ENCODE measurements at regions not wholly inside any gene's neighbourhood (a gene's known extent, or its start where the extent isn't known, plus 50 kb on each side); places are given as distances from the start of the nearest gene placed in this dataset.

DNA sequence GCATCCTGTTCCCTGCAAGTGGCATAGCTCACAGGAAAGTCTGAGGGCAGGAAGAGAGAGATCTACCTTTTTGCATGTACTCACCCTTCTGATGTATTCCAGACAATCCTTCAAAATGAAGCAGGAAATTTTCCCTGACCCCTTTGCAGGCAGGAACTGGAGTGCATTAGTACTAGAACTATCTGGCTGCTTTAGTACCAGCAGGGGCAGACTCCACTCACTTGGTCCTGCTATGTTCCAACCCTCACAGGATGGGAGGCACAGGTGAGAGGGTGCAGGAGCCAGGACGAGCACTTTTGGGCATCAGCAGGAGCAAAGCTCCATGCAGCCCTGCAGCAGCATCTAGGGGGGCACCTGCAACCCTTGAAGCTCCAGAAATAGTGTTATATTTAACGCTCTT, 116.3 kb upstream of the IGF1 start:
- DNase-seq (ENCODE audit: low read depth), result no peak

- no peak for DNase-seq (ENCODE audit: low read depth)
These were observed 115.7 kb upstream of the IGF1 start for GRCh38 chr12:102596031-102596430.

DNA sequence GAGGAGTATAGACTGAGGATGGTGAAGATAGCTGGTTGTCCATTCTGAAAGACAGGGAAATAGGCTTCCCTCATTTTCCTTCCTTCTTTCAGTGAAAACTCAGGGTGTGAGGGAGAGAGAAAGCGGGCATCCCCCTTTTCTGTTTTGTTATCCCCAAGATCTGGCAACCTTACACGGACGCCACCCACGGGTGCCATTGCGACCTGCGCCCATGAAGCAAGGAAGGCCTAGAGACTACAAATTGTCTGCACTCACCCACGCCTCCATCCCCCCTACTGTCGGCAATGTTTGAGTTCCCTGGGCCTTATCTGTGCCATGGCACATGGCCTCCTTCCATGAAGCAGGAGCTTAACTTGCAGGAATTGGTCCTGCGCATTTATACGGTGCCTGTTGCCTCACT, 115.0 kb upstream of the IGF1 start:
- no peak for DNase-seq (ENCODE audit: low read depth)

DNA sequence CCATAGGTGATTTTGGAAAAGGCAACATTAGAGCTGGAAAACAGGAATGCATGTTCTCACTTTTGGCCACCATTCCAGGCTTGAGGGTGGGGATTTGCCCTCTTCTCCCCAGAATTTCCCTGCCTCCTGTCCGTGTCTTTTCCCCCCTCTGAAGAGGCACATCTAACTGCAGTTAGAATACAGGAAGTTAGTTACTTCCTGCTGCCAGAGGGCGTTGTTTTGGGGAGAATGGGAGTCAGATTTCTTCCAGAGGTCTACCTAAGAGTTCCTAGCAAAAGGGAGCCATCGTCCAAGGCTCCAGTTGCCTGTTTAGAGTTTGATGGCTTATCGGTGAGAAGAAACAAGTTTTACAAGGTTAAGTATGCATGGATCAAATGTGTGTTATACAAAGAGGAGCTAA, 112.8 kb upstream of the IGF1 start:
- DNase-seq (ENCODE audit: low read depth), result no peak

GRCh38 chr12:102592134-102592533, 111.8 kb upstream of the IGF1 start:
- DNase-seq (ENCODE audit: low read depth), result no peak

- no peak for DNase-seq (ENCODE audit: low read depth)
These were observed 92.9 kb upstream of the IGF1 start for GRCh38 chr12:102573237-102573636.

- DNase-seq (ENCODE audit: low read depth), result no peak
These were observed 91.5 kb upstream of the IGF1 start for GRCh38 chr12:102571889-102572288.

- no peak for DNase-seq (ENCODE audit: low read depth)
These were observed 89.9 kb upstream of the IGF1 start for GRCh38 chr12:102570256-102570655.

DNA sequence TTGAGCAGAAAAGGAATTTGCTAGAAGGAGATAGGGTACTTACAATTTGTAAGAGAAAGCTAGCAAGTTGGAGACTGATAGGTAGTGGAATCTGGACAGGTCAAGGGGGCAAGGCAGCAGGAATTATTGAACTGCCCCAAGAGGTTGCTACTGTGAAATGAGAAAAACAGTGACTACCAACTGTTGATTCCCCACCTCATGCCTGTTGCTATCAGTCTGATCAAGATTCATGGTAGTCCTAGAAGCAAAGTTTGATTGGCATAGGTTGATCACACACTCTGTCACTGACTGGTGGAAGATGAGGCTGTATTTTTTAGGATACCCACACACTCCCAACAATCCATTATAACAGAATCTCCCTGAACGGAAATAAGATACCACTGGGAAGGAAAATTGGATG, 89.4 kb upstream of the IGF1 start:
- no peak for DNase-seq (ENCODE audit: low read depth)

DNA sequence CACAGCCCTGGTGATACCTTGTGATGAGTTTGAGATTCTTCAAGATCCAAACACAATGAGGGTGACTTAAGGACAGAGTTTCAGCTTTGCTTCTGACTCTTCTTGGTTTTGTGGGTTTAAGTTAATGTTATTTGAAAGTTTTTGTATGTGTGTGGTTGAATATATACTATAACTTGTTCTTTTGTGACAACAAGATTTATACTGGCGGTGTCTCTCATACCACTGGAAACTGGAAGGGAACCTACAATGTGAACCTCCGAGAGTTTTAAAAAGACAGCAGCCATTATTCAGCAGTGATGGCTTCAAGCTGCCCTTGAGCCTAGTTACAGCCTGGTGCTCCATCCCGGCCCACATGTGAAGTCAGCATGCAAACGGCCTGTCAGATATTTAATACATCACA, 87.9 kb upstream of the IGF1 start:
- DNase-seq (ENCODE audit: low read depth), result no peak

DNA sequence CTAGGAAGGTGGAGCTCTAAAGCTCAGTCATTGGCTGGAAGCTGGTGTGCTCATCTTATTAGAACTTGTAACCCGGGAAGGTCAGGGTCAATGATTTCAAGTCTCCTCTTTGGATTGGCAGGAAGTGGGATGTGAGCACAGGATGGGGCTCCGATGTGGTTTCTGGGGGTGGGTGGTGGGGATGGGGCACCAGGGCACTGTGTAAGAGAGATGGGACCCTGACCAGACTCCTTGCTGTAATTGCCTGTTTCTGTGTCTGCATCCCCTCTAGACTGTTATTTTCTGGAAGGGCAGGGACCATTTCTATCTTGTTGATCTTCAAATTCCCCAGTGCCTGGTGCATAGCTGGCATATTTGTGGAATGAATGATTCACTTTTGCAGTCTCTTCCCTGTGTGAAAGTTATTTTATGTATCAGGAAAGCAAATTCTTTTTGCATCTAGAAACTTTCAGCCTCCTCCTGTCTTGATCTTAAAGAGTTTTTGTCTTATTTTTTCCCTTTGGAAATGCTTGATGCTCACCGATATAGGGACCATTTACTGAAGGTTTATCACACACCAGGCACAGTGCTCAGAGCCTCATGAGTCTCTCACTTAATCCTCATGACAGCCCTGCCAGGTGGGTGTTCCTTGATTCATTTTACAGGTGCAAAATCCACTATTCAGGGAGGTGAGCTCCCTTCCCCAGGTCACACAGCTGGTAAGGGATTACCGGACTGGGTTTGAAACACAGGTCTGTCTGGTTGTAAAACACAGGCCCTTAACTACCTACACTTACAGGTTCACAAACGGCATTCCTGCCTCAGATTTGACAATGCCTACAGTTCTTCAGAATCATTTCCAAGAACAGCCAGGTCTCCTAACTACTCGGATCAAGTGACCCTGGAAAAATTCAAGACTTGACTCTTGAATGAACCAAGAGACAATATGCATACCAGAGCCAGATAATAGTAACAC, 86.9 kb upstream of the IGF1 start:
- DNase-seq (ENCODE audit: low read depth), result peak; percentile 84

DNA sequence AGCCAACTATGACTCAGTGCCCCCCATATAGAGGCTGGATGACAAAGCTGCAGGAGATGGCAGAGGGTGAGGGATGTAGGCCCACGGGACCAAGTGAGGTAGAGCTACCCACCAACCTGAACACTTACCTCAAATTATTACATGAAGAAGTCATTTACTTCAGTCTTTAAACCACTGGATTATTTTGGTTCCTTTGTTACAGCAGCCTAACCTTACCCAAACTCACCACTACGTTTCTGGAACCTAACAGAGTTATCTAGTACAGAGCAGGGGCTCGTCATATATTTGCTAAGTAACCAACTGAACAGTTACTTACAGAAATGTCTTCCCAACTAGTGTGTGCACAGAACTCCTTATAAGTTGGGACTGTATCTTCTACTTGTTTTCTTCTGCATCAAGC, 85.2 kb upstream of the IGF1 start:
- DNase-seq (ENCODE audit: low read depth), result no peak

DNA sequence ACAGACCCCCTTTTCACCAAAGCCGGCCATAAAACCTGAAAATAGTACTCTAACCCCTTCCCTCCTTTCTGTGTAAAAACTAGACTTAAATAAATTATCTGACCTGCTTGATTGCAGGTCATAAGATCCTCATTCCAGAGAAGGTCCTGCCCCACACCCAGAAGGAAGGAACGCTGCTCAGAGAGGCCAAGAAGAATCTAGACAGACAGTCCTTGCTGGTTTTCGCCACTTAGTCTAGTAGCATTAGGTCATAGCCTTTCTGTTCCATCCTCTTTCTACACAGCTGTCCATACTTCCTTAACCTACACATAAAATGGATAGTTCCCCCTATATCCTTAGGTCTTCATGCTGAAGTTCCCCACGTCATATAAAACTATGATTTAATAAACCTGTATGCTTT, 83.7 kb upstream of the IGF1 start:
- DNase-seq (ENCODE audit: low read depth), result no peak

DNA sequence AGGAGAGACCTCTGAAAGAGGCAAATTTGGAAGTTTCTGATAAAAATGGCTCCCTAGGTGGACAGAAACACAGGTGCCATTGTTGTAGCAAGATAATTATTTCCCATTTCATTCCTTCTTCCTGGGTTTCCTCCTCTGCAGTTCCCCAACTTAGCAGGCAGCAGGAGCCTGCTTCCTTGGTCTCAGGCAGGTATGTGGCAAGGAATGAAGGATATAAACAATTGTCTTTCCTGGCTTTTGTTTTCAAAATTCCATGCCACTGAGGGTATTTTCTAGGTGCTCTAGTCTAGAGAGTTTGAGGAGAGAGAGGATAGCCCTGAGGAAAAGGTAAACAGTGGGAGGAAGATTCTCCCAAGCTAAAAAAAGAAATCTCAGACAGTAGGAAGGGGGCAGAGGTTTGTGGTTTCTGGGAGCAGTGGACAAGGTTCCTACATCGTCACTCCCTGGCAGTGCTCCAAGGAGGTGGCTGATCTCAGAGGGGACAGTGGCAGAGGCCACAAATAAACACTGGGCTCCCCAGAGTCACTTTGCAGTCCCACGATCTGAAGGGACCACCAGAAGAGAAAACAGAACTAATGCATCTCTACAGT, 82.6 kb upstream of the IGF1 start:
- DNase-seq (ENCODE audit: low read depth), result no peak

GRCh38 chr12:102551186-102551585, 70.8 kb upstream of the IGF1 start:
- no peak for DNase-seq (ENCODE audit: low read depth)

DNA sequence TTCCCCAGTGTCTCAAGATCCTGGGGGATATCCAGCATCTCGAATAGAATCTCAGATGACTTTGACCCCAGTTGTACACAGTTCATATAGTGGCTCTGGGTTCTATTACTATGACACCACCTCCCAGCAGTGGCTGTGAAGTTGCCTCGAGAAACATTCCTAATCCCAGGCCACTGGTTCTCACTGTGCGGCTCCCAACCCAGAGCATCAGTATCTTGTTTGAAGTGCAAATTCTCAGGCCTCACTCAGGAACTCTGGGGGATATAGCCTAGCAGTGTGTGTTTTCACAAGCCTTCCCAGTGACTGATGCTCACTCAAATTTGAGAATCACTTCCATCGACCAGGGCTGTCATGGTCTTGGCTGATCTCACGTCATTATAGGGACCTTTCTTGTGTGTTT, 69.3 kb upstream of the IGF1 start:
- DNase-seq (ENCODE audit: low read depth), result no peak

GRCh38 chr12:102548543-102548942, 68.2 kb upstream of the IGF1 start:
- DNase-seq (ENCODE audit: low read depth), result no peak

- DNase-seq (ENCODE audit: low read depth), result peak; percentile 23
These were observed 63.4 kb upstream of the IGF1 start for GRCh38 chr12:102543494-102544485.

DNA sequence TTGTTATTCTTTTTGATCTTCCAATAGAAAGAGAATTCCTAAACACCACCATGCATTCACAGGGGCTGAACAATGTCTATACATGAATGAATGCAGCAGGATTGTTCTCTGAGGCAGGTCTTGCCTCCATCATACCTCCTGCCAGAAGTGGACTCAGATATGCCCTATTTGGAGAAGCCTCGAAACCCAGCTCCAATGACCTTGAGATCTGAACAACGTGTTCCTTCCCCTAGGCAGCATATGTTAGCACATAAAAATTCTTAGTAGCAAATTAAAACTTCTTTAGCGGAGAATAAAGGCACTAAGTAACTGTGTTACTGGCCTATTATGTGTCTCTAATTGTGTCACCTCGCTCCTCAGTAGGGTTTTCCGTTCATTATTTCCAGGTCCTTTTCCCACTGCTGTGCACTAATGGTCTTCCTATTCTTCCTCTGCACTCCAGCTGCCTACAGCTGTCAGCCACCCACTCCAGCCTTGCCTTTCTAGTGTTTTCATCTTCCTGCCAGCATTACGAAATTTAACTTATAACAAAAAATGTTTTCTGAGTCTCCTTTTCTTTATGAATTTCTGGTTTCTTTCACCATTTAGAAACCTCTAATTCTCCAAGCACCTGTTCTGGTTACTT, 62.6 kb upstream of the IGF1 start:
- no peak for DNase-seq (ENCODE audit: low read depth)

- DNase-seq (ENCODE audit: low read depth), result no peak
These were observed 60.5 kb upstream of the IGF1 start for GRCh38 chr12:102540815-102541385.
